Ovary (tissue), 7 donors: ENCODE measurements at regions not wholly inside any gene's neighbourhood (a gene's known extent, or its start where the extent isn't known, plus 50 kb on each side); places are given as distances from the start of the nearest gene placed in this dataset. TPM values are rescaled to one million over a fixed set of nuclear protein-coding genes. Genes with fewer than 3 reads are reported as not detected.
"Not testable (repeated sequence)": the region's sequence is repeated elsewhere in the genome, so short reads cannot be mapped to it uniquely, and the experiment has no call there.

Experiments used
- DNase-seq, 5 donors: peaks; one replicate each; pipeline ENCODE4 v3.0.0-alpha.2; 2019 to 2020
- H3K27ac ChIP-seq, 2 donors: fragments of 200-600 bp; one replicate each; pipeline versions ENCODE4 v1.5.1 to v1.8.0; 2019 to 2022
- H3K27me3 ChIP-seq: fragments of 200-600 bp; one replicate; pipeline ENCODE4 v1.8.0; 2022
- H3K36me3 ChIP-seq: fragments of 200-600 bp; sonication (generic); one replicate; pipeline ENCODE4 v1.5.1; 2019
- H3K4me1 ChIP-seq: one replicate; pipeline ENCODE4 v1.8.1; 2013; ENCODE audit warnings: mild to moderate bottlenecking, moderate library complexity; ENCODE audit not compliant: insufficient read depth
- H3K4me3 ChIP-seq: fragments of 200-600 bp; sonication (generic); one replicate; pipeline ENCODE4 v1.5.1; 2017
- H3K9me3 ChIP-seq, 2 donors: fragments of 200-600 bp in 1 of 2; sonication (generic) in 1 of 2; one replicate each; pipeline versions ENCODE4 v1.5.1 to v1.8.1; 2013 to 2019; ENCODE audit warnings: mild to moderate bottlenecking in 1 of 2, moderate library complexity in 1 of 2
- EP300 ChIP-seq: sonication (generic); formaldehyde crosslinking; IDR thresholded peaks from one replicate; pipeline ENCODE4 v1.6.1; 2017; ENCODE audit warnings: antibody characterized with exemption
- POLR2A ChIP-seq: fragments of 450-650 bp; IDR thresholded peaks from one replicate; pipeline ENCODE4 v1.6.1; 2017; ENCODE audit warnings: antibody characterized with exemption, mild to moderate bottlenecking, moderate library complexity
- WGBS, 3 donors: extraction: QIAGEN DNeasy Blood & Tissue Kit in 1 of 3; methylation state at CpG; one replicate each; pipeline versions ENCODE4 v1.1.5 to v1.1.7; 2013 to 2017; 5-methylcytosine and 5-hydroxymethylcytosine counted together
- intact Hi-C, 4 donors: fragments of 100-400 bp; cut with DNase I; formaldehyde crosslinking; loops; one replicate each; pipeline versions ENCODE4 v1.11.0 to v1.15.1; 2022 to 2023
- small RNA-seq: library from RNA; depleted of rRNA; stranded (forward); fragments of <200 nt; gene quantifications from one replicate; pipeline ENCODE3, GENCODE V24; 2016
- TF ChIP-seq, protein P1 (sequence below), 3 donors: fragments of 450-650 bp in 2 of 3; fragments of 200-600 bp in 1 of 3; IDR thresholded peaks; one replicate each; pipeline versions ENCODE4 v1.5.1 to v1.8.0; 2016 to 2022; ENCODE audit warnings: antibody characterized with exemption in 3 of 3, mild to moderate bottlenecking in 1 of 3
- donor health status: DM: no; HTN: no; CAD: no; lungs with moderate emphysema.
- donor health status: DM: no; HTN: no; CAD: no.
- donor health status: Bipolar disorder and iron deficiency.
- donor health status: DM: no; HTN: no; CAD: no.
- donor health status: DM: yes; HTN: yes; CAD: no.

GRCh38 chr14:89469210-89470198 is 52.5 kb upstream of the FOXN3 start:
- no peak for DNase-seq
- Histone ChIP-seq H3K36me3 (no peaks in the 10 kb centered on the region), H3K27ac (peak overlapping the region in 1 of 2 donors; percentile 56), H3K4me1 (peaks cover 22% of the 10 kb centered on the region), H3K9me3 (no peaks in the 10 kb centered on the region), H3K4me3 (no peak overlapping the region), H3K27me3 (no peaks in the 10 kb centered on the region)
- TF ChIP-seq EP300 (no peak), POLR2A (no peak)
- TF ChIP-seq, protein P1, sequence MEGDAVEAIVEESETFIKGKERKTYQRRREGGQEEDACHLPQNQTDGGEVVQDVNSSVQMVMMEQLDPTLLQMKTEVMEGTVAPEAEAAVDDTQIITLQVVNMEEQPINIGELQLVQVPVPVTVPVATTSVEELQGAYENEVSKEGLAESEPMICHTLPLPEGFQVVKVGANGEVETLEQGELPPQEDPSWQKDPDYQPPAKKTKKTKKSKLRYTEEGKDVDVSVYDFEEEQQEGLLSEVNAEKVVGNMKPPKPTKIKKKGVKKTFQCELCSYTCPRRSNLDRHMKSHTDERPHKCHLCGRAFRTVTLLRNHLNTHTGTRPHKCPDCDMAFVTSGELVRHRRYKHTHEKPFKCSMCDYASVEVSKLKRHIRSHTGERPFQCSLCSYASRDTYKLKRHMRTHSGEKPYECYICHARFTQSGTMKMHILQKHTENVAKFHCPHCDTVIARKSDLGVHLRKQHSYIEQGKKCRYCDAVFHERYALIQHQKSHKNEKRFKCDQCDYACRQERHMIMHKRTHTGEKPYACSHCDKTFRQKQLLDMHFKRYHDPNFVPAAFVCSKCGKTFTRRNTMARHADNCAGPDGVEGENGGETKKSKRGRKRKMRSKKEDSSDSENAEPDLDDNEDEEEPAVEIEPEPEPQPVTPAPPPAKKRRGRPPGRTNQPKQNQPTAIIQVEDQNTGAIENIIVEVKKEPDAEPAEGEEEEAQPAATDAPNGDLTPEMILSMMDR (IDR thresholded peaks at IDR 0.05), result no peak
- intact Hi-C loops, result no loop called here
- 47 to 65% (median 53%) methylated on average over 17 to 18 of the region's 18 CpGs for WGBS, 3 donors

DNA sequence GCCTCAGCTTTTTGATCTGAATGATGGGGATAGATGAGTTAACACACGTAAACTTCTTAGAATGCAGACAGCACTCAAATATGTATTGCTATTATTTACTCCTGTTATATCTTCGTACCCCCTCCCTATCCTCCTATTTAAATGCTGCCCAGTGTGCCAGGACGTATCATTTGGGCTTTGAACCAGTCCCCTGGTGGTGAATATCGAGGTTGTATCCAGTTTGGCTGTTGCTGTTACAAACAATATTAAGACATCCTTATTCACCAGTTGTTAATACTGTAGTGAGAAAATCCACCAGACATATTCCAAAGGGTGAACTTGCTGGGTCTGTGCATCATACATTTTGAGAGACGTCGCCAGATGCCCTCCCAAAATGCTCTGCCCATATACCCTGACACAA is 51.5 kb upstream of the FOXN3 start:
- TF ChIP-seq, protein P1 (IDR thresholded peaks at IDR 0.05), result no peak
- no peak for TF ChIP-seq POLR2A
- TF ChIP-seq EP300, result no peak
- Histone ChIP-seq H3K36me3 (no peaks in the 10 kb centered on the region), H3K4me1 (peaks cover 20% of the 10 kb centered on the region), H3K27me3 (no peaks in the 10 kb centered on the region), H3K4me3 (no peak overlapping the region), H3K27ac (no peak overlapping the region), H3K9me3 (no peaks in the 10 kb centered on the region)
- intact Hi-C loops, result no loop called here
- WGBS, 3 donors, result 95 to 96% (median 96%) methylated on average over 6 of the region's 6 CpGs
- DNase-seq, result no peak

- H3K9me3 ChIP-seq, H3K36me3 ChIP-seq, H3K27ac ChIP-seq, H3K27me3 ChIP-seq, intact Hi-C loops, H3K4me3 ChIP-seq: not testable (repeated sequence)
- 59 to 74% (median 74%) methylated on average over 6 of the region's 6 CpGs for WGBS, 3 donors
- DNase-seq, result peak in 1 of 5 donors; percentile 39
- peaks cover 17% of the 10 kb centered on the region for H3K4me1 ChIP-seq
These were observed 51.0 kb upstream of the FOXN3 start for GRCh38 chr14:89468030-89468429.

GRCh38 chr14:89466944-89467343 is 49.9 kb upstream of the FOXN3 start:
- no peak overlapping the region for H3K4me3 ChIP-seq
- H3K27me3 ChIP-seq, result no peaks in the 10 kb centered on the region
- WGBS, 3 donors, result 57 to 72% (median 65%) methylated on average over 14 of the region's 14 CpGs
- no peak for DNase-seq
- no peaks in the 10 kb centered on the region for H3K36me3 ChIP-seq
- no peaks in the 10 kb centered on the region for H3K9me3 ChIP-seq
- no peak overlapping the region for H3K27ac ChIP-seq
- intact Hi-C loops, result no loop called here
- H3K4me1 ChIP-seq, result peaks cover 19% of the 10 kb centered on the region
- TF ChIP-seq, protein P1 (IDR thresholded peaks at IDR 0.05), result no peak
- TF ChIP-seq EP300 (no peak), POLR2A (no peak)

Small RNA genes in the stretch of these regions (small RNA-seq; reads per million reads assigned to genes)
- gene RF00019 (not detected), gene RN7SKP107 (not detected)
